ENCODE measurements at regions not wholly inside any gene's neighbourhood (a gene's known extent, or its start where the extent isn't known, plus 50 kb on each side); places are given as distances from the start of the nearest gene placed in this dataset.

GRCh38 chr13:107427536-107427935 lies 787.8 kb downstream of the LIG4 start:
- Histone ChIP-seq H3K9me3 (ENCODE audit: insufficient read depth, low read depth, low read length) (no peaks in the 10 kb centered on the region), H3K9me2 (replicated peaks; ENCODE audit: low read depth, low read length) (no peaks in the 10 kb centered on the region), H3K4me1 (ENCODE audit: insufficient read depth, low read length, poor library complexity, severe bottlenecking) (no peaks in the 10 kb centered on the region), H4K20me1 (ENCODE audit: insufficient read depth, low read length, poor library complexity, severe bottlenecking) (no peaks in the 10 kb centered on the region), H3K79me2 (ENCODE audit: insufficient read depth, low read length) (no peaks in the 10 kb centered on the region), H3K36me3 (ENCODE audit: insufficient read depth, low read length) (no peaks in the 10 kb centered on the region), H3F3A (ENCODE audit: low read depth) (no peaks in the 10 kb centered on the region), H3K4me3 (ENCODE audit: low read length, poor library complexity, severe bottlenecking) (no peak overlapping the region), H3K4me2 (ENCODE audit: low read depth, low read length, poor library complexity, severe bottlenecking) (no peak overlapping the region), H2AFZ (ENCODE audit: low read length) (no peak overlapping the region), H3K27me3 (ENCODE audit: insufficient read depth, low read length, poor library complexity, severe bottlenecking) (no peaks in the 10 kb centered on the region), H3K9ac (ENCODE audit: low read depth, low read length, poor library complexity, severe bottlenecking) (no peak overlapping the region)
- TF ChIP-seq CTCF (conservative IDR thresholded peaks at IDR 0.05; ENCODE audit: low read length) = no peak
- no peak for TF ChIP-seq EZH2phosphoT487 (IDR thresholded peaks at IDR 0.05; ENCODE audit: borderline replicate concordance)

- H3K36me3 ChIP-seq (ENCODE audit: insufficient read depth, low read length) = no peaks in the 10 kb centered on the region
- no peaks in the 10 kb centered on the region for H4K20me1 ChIP-seq (ENCODE audit: insufficient read depth, low read length, poor library complexity, severe bottlenecking)
- H3K9me2 ChIP-seq (replicated peaks; ENCODE audit: low read depth, low read length) = no peaks in the 10 kb centered on the region
- H3K9ac ChIP-seq (ENCODE audit: low read depth, low read length, poor library complexity, severe bottlenecking) = no peak overlapping the region
- no peaks in the 10 kb centered on the region for H3K4me1 ChIP-seq (ENCODE audit: insufficient read depth, low read length, poor library complexity, severe bottlenecking)
- H3K27me3 ChIP-seq (ENCODE audit: insufficient read depth, low read length, poor library complexity, severe bottlenecking) = no peaks in the 10 kb centered on the region
- no peak overlapping the region for H3K4me2 ChIP-seq (ENCODE audit: low read depth, low read length, poor library complexity, severe bottlenecking)
- no peaks in the 10 kb centered on the region for H3F3A ChIP-seq (ENCODE audit: low read depth)
- TF ChIP-seq CTCF (conservative IDR thresholded peaks at IDR 0.05; ENCODE audit: low read length) (no peak), EZH2phosphoT487 (IDR thresholded peaks at IDR 0.05; ENCODE audit: borderline replicate concordance) (no peak)
- no peaks in the 10 kb centered on the region for H3K9me3 ChIP-seq (ENCODE audit: insufficient read depth, low read depth, low read length)
- H3K4me3 ChIP-seq (ENCODE audit: low read length, poor library complexity, severe bottlenecking) = no peak overlapping the region
- no peaks in the 10 kb centered on the region for H3K79me2 ChIP-seq (ENCODE audit: insufficient read depth, low read length)
- no peak overlapping the region for H2AFZ ChIP-seq (ENCODE audit: low read length)
Observed at GRCh38 chr13:107422421-107422820, 792.9 kb downstream of the LIG4 start.

- H3F3A ChIP-seq (ENCODE audit: low read depth) = no peaks in the 10 kb centered on the region
- no peak for TF ChIP-seq CTCF (conservative IDR thresholded peaks at IDR 0.05; ENCODE audit: low read length)
- TF ChIP-seq EZH2phosphoT487 (IDR thresholded peaks at IDR 0.05; ENCODE audit: borderline replicate concordance) = no peak
- H3K4me2 ChIP-seq (ENCODE audit: low read depth, low read length, poor library complexity, severe bottlenecking) = no peak overlapping the region
- H3K4me1 ChIP-seq (ENCODE audit: insufficient read depth, low read length, poor library complexity, severe bottlenecking) = no peaks in the 10 kb centered on the region
- no peaks in the 10 kb centered on the region for H3K36me3 ChIP-seq (ENCODE audit: insufficient read depth, low read length)
- H3K9ac ChIP-seq (ENCODE audit: low read depth, low read length, poor library complexity, severe bottlenecking) = no peak overlapping the region
- H2AFZ ChIP-seq (ENCODE audit: low read length) = no peak overlapping the region
- no peaks in the 10 kb centered on the region for H3K9me2 ChIP-seq (replicated peaks; ENCODE audit: low read depth, low read length)
- no peak overlapping the region for H3K4me3 ChIP-seq (ENCODE audit: low read length, poor library complexity, severe bottlenecking)
- H3K27me3 ChIP-seq (ENCODE audit: insufficient read depth, low read length, poor library complexity, severe bottlenecking) = no peaks in the 10 kb centered on the region
- H3K9me3 ChIP-seq (ENCODE audit: insufficient read depth, low read depth, low read length) = no peaks in the 10 kb centered on the region
- H4K20me1 ChIP-seq (ENCODE audit: insufficient read depth, low read length, poor library complexity, severe bottlenecking) = no peaks in the 10 kb centered on the region
- H3K79me2 ChIP-seq (ENCODE audit: insufficient read depth, low read length) = no peaks in the 10 kb centered on the region
Observed at GRCh38 chr13:107421951-107422350, 793.4 kb downstream of the LIG4 start.
